GM19452 (cell line): ENCODE measurements at regions not wholly inside any gene's neighbourhood (a gene's known extent, or its start where the extent isn't known, plus 50 kb on each side); places are given as distances from the start of the nearest gene placed in this dataset.

Experiments used
- ATAC-seq: cut with Tn5 transposase; IDR thresholded peaks from one replicate; pipeline ENCODE4 v1.9.1; 2021; ENCODE audit not compliant: unreplicated experiment

DNA sequence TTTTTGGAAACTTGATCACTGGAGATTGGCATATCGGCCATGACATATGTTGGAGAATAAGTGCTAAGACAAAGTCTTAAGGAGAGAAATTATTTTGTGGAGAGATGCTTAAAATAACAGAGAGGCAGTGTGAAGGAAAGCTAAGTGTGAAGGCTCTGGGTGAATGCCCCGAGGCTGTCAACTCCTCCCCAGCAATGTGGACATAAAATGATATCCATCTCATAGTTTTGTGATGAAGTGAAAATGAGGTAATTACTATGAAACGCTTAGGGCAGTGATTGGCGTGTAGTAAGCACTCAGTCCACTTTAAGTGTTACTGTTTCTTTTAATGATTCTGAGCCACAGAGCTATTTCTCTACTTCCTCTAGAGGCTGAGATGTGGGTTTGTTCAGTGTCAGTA lies 195.8 kb upstream of the KLF12 start:
- ATAC-seq = no peak

DNA sequence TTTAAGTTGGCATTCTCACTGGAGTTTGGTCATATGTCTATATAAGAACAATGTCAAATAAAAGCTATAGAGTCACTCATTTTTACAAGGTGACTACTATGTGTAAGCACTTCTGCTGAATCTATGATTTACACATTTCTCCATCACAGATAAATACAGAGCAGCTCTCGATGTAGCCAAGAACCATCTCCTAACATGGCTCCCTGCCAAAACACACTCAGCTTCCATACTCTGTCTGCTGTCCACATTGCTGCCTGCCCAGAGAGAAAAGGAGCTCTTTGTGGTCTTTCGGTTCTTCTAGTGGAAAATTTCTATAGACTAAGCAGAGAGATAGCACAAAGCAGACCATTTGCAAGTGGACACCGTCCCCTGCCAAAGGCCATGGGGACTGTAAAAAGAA lies 190.9 kb upstream of the KLF12 start:
- no peak for ATAC-seq

DNA sequence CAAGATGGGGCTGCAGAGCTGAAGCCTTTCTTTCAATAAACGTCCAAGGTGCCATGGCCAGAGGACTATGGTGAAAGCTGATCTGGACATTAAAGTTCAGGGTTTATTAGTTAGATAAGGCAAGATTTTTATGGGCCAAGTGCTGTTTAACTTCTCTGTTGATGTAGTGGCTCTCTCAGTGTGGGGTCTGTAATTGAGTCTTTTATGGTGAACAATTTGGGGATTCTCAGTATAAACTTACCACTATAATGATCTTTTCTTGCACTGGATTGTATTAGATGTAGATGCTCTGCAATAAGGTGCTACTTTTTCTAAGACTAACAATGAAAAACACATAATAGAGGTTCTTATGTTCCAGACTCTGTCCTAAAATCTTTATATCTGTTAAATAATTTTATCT lies 190.1 kb upstream of the KLF12 start:
- ATAC-seq = no peak

DNA sequence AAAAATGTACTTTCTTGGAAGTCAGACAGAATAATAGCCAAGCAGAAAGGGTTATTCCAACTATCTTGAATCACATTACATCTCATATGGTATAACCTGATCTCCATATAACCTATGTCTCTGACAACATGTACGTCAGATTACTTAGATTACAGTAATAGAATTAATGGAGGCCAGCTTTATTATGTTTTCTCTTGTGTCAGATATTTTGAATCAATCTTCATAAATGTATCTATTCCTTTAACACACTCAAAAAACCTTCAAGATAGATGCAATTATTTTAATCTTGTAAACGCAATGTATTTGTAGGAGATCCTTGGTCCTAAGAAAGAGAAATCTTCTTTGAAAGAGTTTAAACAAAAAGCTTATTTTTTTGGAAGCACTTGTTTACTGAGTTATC lies 188.4 kb upstream of the KLF12 start:
- no peak for ATAC-seq

DNA sequence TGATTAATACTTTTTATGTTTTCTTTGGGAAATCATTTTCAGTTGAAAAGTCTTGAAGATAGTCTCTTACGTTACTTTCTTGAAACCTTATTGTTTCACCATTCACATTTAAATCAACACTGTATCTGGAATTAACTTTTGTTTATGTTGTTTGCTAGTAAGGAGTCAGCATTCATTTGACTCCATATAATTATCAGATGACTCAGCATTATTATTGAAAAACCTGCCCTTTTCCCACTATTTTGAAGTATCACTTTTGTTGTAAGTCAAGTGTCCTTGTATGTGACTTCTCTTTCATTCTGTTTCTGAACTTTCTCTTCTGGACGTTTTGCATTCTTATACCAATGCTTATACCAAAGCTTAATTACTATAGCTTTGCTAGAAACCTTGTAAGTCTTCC lies 186.1 kb upstream of the KLF12 start:
- no peak for ATAC-seq

DNA sequence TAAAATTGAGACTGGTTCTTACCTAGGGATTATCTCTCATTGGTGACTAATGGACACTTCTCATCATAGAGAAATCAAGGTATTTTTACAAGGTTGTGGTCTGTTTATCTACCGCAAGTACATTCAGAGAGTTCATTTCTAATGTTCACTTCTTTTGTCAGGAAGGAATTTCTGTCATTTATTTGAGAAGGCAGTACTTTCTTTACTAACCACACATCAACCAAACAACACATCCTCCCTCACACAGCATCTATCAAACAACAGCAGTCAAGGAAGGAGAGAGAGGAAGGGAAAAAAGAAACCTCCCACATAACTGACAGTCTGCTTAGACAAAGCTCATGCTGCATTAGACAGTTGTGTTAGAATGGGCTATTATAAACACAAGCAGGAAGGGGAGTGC lies 182.3 kb upstream of the KLF12 start:
- no peak for ATAC-seq

DNA sequence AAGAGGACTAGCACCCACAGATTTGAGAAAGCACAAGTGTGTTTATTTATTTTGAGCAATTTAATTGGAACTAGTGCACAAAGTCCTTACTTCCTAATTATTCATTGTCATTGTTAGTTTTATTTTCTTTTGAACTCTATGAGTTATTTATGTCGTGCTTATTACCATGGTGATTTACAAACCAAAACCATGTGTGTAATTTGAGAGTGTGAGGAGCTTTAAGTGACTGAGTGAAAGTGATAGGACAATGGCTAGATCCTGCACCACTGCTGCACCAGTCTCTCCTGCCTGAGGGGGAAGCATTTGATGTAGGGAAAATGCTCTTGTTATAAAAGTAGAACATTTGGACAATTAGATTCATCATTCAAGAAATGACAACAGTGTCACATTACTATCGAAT lies 172.3 kb upstream of the KLF12 start:
- no peak for ATAC-seq

DNA sequence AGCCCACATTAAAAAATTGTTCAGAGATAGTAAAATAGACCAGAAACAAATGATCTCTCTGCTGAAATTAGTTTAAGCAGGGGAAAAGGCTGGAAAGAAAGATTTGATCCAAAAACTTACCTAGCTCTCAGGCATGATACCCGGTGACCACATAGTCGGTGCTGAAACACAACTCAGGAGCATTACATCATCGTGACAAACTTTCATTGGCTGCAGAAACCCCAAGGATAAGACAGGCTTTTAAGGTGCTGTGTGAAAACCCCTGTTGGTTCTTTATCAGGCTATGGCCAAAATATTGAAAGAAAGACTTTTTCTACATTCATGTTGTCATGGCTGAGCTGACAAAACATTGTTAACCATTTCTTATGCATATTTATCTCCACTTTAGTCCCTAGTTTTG lies 171.7 kb upstream of the KLF12 start:
- ATAC-seq = no peak

DNA sequence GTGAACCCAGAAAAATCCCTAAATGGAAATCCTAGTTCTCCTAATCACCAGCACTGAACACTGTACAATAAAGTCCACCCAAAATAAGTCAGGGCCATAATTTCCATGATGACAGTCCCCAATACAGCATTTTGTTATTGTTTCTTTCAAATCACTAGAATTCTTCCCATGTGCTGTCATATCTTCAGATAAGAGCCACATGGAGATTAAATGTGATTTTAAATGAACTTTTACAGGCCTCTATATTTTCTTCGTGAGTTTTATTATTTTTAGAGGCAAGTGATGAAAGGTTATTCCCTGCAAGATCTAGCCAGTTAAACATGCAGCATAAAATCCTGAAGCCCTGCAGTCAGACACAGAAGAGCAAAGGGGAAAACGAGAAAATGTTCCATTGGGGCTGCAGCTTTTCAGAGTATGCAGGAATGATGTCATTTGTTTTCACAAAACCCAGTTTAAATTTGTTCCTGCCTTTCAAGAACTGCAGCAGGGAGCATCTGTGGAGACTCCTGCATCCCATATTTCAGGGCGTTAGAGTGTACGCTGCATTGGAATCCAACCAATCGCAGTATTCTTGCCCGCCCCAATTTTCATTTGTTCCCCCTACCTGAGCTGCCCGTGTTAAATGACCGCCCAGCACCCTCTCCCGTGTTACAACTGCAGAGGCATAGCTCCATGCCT lies 167.2 kb upstream of the KLF12 start:
- ATAC-seq = no peak

DNA sequence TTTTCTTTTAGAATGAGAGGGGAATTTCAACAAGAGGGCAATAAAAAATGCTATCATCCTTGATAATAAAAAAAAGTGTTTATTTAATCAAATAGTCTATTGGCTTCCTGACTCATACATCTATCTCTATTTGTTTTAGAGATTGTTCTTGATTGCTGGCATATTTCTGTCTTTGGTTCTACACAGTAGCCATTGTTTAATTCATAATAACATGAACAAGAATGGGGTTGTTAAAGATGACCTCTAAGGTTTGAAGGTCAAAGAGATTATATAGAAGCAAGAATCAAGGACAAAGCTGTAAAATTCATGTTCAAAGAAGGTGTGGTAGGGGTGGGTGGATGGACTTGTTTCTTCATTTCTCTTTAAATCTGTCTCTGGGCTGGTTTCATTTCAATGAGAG lies 166.0 kb upstream of the KLF12 start:
- ATAC-seq = no peak

DNA sequence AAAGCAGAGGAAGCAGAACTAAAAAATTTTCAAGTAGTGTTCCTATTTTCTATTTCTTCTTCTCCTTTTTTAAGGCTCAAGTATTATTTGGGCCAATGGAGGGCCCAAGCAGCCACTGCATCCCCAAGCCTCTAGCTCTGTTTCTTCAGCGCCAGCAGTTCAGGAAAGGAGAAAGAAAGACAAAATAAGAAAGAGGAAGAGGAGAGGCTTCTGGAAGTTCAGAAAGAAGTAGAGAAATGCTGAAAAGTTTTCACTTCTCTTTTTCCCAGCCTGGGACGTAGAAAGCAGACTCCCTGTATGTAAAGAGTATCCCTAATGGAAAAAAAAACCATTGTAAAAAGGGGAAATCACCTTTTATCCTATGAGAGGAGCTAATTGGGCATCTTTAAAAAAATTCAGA lies 165.5 kb upstream of the KLF12 start:
- no peak for ATAC-seq

DNA sequence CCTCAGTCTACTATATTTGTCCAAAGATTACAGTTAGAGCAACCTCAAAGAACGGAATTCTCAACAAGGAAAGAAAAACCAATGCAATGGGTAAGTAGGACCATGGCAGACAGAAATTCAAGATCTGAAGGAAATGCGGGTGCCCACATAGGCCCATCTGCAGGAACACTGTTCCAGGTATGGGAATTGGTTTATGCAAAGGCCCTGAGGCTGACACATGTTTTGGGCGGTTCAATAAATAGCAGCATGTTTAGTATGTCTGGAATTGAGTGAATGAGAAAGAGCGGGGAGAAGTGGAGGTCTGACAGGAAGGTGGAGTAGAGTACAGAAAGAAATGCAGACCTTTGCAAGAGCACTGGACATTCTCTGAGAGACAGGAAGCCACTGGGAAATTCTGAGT lies 164.7 kb upstream of the KLF12 start:
- no peak for ATAC-seq

DNA sequence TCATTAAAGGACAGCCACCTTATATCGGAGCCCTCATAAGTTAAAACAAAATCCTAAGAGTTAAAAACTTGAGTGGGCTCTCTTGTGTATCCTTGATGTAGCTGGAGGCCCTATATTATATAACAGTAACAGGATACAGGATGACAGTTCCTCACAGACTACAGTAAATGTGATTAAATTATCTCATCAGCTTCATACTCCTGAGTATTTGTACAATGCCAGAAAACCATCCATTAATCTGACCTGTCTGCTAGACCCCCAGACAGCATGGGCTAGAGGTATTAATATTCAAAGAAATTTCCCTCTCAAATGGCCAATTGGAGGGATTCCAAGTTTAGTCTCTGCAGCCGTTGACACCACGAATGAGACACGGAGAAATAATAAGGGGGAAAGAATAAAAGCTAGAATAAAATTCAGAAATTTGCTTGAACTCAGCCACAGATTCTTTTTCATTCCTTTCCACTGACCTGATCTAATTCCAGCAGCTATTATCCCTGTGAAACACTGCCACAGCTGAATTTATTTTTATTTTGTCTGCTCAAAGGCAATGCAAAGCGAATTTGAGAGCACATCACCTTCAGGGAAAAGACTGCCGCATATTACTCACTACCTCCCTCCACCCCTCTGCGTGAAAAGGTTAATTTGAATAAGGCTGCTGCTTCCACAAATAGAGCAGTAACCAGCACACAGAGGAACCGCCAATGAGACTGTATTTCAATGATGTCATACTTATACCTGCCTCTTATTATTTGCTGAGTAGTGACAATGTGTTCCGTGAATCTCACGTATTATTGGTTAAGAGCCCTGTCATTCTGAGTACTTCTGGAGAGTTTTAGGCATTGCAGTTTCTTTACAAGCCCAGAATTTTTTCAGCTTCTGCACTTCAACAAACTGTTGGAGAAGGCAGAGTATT lies 155.9 kb upstream of the KLF12 start:
- peak; percentile 64 for ATAC-seq

DNA sequence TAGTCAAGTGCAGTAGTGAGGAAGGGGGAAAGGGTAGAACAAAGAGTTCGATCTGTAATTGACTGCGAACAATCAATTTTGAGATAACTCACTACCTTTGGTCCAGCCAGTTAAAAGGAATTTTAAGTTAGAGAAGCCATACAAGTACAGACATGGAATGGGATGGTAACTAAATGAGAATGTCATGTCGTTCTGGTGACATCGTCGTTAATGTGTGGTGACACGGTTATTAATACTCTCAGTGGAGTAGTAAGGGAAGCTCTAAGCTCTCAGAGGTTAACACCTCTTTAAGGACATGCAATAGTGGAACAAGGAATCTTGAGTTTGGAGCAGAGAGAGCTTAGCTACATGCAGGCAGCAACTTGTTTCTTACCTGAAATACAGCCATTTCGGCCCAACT lies 154.9 kb upstream of the KLF12 start:
- no peak for ATAC-seq

DNA sequence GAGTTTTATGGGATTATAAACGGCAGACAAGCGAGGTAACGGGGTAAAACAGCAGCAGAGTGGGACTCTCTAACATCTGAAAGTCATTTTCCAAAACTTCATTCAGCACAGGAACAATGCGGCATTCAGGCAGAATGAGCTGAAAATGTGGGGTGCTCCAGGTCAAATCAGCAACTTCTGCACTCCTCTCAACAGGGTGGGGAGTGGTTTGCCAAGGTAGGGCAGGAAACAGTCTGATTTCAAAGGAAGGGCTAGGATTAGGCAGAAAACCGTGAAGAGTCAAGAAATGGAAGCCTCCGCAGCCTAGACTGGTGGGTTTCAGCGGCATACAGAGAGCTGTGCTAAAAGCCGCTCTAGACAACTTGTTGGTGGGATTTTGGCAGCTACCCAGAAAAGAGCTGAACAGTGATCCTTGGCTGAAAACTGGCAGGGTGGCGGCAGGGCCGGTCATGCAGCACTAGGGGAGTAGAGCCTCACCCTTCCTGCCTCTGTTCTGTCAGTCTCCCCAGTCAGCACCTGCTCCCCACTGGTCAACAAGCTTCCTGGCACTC lies 154.2 kb upstream of the KLF12 start:
- no peak for ATAC-seq

DNA sequence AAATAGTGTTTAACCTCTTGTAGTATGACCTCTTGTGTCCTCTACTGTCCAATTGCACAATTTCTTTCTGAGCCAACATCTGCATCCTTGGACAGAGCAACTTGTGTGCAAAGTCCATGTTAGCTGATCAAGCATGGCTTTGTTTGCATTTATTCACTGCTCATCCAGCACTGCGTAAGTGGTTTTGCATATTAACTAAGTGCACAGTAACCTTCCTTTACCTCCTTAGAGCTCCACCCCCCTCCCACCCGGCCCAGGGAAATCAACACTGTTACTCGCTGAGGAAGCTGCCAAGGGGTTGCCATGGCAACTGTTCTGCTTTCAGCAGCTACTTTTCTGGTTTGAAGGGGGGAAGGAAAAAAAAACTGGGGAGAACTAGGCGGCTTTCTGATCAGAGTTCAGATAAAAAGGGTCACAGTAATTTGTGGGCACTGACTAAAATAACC lies 153.5 kb upstream of the KLF12 start:
- ATAC-seq = peak; percentile 49

DNA sequence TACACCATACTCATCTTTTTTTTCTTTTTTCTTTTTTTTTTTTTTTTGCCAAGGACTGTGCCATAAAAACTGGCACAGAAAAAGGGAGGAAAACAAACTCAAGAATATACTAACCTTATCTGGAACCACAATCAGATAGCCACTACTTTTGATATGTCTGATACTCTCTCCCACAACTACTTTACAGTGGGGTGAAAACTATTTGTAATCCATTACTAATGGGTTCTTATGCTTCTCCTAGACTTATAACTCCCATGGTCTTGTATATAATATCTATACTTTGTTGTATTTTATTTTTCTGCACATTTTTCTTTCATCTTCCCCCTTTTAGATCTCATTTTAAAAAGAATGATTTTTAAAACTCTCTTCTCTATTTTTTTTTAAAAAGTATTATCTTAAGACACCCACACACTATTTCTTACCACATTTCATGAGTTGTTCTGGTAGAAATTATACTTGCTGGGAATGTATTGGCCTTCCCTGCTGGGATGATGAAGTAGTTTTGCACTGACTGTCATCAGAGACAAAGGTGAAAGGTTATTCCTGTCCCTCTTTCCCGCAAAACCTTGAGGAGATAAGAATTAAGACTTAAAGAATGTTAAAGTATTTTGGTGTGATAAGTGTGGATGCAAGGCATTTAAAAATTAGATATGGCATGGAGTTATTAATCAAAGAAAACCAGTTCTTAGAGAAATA lies 146.7 kb upstream of the KLF12 start:
- no peak for ATAC-seq

DNA sequence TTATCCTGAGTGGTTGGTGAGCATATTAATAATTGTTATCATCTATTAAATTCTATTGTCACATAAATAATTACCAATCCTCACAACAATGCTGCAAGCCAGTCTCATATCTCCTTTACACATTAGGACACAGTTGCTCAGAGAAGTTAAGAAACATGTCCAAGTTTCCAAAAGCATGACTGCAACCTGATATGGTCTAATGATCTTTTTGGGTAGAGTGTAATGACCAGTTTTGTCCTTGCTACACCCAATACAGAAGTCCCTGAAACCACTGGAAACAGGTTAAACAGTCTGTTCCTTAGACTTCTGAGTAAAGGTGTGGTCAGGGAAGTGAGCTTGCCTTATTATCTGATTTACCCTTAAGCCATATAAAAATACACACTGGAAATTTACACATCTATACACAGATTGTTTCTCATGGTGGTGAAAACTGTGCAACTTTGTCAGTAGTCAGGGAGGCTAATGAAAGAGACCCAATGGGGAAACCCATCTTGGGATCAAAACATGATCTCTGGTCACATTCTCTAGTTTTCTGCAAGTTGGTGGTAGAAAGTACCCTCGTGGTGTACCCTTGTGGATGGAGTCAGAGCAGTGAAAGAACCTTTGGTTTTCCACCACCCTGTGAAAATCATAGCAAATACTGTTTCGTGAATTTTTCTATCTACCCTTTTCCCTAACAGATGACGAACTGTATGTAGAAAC lies 146.0 kb upstream of the KLF12 start:
- ATAC-seq = no peak

DNA sequence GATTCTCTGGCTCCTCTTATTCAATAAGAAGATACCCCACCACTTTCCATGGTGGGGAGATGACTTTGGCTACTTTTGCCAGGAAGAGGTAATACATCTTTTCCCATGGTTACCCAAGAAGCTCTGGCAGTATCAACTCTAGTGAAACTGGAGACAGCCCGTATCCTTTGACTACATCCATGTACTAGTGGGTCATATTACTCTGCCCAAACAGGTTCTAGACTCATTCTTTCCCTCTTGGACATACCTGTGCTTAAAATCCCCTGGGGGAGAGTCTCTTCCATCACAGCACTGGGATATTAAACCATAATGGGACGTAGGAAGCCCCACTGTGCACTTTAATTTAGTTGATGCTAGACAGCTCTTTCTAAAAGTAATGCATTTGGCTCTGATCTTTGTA lies 144.7 kb upstream of the KLF12 start:
- no peak for ATAC-seq

DNA sequence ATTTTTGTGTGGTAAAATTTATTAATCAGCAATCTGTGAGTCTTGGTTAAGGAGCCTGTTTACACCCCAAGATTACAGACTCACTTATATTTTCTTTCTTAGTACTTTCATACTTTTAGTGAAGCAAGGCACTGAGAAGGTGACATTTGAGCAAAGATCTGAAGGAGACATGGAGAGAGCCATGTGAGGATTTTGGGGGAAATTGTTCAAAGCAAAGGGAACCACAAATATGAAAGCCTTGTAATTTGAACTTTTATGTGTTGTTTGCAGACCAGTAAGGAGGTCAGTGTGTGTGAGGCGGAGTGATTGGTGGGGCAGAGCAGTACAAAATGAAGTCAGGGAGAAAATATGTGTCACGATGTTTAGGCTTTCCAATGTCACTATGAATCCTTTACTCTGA lies 140.7 kb upstream of the KLF12 start:
- no peak for ATAC-seq

DNA sequence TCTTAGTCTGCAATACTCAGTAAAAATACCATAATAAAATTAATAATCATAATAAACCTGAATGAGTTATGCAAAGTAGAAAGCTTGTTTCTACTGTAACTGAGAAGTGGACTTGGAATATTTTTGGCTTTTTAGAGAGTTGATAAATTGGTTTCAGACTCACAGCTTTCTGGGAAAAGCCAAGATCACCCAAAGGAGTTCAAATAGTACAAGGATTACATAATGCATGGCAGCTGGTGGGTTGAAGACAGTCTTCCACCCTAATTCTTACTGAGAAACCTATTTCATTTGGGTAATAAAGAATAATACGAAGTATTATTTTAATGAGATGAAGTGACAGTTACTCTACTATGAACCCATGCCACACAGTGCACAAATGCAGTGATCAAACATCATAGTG lies 139.4 kb upstream of the KLF12 start:
- no peak for ATAC-seq
